DOHH2 (cell line): ENCODE measurements at regions not wholly inside any gene's neighbourhood (a gene's known extent, or its start where the extent isn't known, plus 50 kb on each side); places are given as distances from the start of the nearest gene placed in this dataset.

Experiments
- H3F3A ChIP-seq: fragments of 200-600 bp; sonication (generic), shearing (Covaris generic); 2 replicates; pipeline ENCODE4 v1.6.0; 2016; ENCODE audit warnings: antibody characterized with exemption, mild to moderate bottlenecking; ENCODE audit not compliant: control insufficient read depth, insufficient read depth
- H3K27ac ChIP-seq: fragments of 200-600 bp; sonication (generic); 2 replicates; pipeline ENCODE4 v1.5.1; 2014; ENCODE audit warnings: low read depth, mild to moderate bottlenecking, low read length, moderate library complexity
- H3K27me3 ChIP-seq: fragments of 200-600 bp; sonication (generic); 2 replicates; pipeline ENCODE4 v1.6.1; 2014; ENCODE audit warnings: mild to moderate bottlenecking, low read length, mixed read lengths; ENCODE audit not compliant: control insufficient read depth
- H3K36me3 ChIP-seq: fragments of 200-600 bp; sonication (generic); 2 replicates; pipeline ENCODE4 v1.6.1; 2014; ENCODE audit warnings: mild to moderate bottlenecking, low read length, moderate library complexity, mixed read lengths; ENCODE audit not compliant: control insufficient read depth
- H3K4me1 ChIP-seq: fragments of 200-600 bp; sonication (generic); 2 replicates; pipeline ENCODE4 v1.6.1; 2014; ENCODE audit warnings: mild to moderate bottlenecking, low read length, mixed read lengths; ENCODE audit not compliant: control insufficient read depth
- H3K4me2 ChIP-seq: fragments of 200-600 bp; sonication (generic); 2 replicates; pipeline ENCODE4 v1.6.0; 2014; ENCODE audit warnings: mild to moderate bottlenecking, low read length, moderate library complexity
- H3K4me3 ChIP-seq: fragments of 200-600 bp; sonication (generic); 2 replicates; pipeline ENCODE4 v1.5.1; 2014; ENCODE audit warnings: mild to moderate bottlenecking, low read length, mixed read lengths
- H3K79me2 ChIP-seq: fragments of 200-600 bp; sonication (generic); 2 replicates; pipeline ENCODE4 v1.6.1; 2014; ENCODE audit warnings: mild to moderate bottlenecking, low read length, mixed read lengths; ENCODE audit not compliant: control insufficient read depth
- H3K9me2 ChIP-seq: fragments of 200-600 bp; sonication (generic); replicated peaks from 2 replicates; pipeline ENCODE4 v1.6.1; 2014; ENCODE audit warnings: mild to moderate bottlenecking, low read length, mixed read lengths; ENCODE audit not compliant: control insufficient read depth
- H3K9me3 ChIP-seq: fragments of 200-600 bp; sonication (generic); 2 replicates; pipeline ENCODE4 v1.6.1; 2014; ENCODE audit warnings: antibody characterized with exemption, low read length, mixed read lengths; ENCODE audit not compliant: control insufficient read depth, insufficient read depth
- H4K20me1 ChIP-seq: fragments of 200-600 bp; sonication (generic); 2 replicates; pipeline ENCODE4 v1.6.0; 2014; ENCODE audit warnings: low read depth, mild to moderate bottlenecking, antibody characterized with exemption, low read length, moderate library complexity; ENCODE audit not compliant: control insufficient read depth, insufficient read depth
- EZH2phosphoT487 ChIP-seq: fragments of 200-600 bp; sonication (generic); IDR thresholded peaks from 2 replicates; pipeline ENCODE4 v1.6.1; 2017; ENCODE audit warnings: borderline replicate concordance, mild to moderate bottlenecking, antibody characterized with exemption, low read length, moderate library complexity, mixed read lengths
- TF ChIP-seq, protein P1 (sequence below): fragments of 200-600 bp; sonication (generic); IDR thresholded peaks from one replicate; pipeline ENCODE4 v1.5.1; 2014; ENCODE audit warnings: antibody characterized with exemption, mild to moderate bottlenecking, low read depth, low read length; ENCODE audit not compliant: poor library complexity, severe bottlenecking

DNA sequence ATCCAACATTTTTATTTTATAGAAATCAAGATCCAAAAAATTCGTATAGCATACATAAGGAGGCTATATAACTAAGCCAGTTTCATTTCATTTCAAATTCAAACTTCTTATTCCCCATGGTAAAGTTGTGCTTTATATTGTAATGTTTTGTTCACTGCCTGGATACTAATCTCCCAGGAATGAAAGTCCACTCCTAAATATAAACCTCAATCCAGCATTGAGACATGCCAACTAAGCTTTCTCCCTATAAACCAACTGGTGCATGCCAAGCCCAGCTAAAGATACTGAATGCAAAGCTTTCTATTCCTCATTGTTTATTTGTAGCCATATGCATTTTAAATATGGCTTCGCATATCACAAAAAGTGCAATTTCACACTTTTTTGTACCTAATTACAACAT lies 63.8 kb upstream of the INPP4B start:
- Histone ChIP-seq H3K4me3 (no peak overlapping the region), H3K27me3 (no peaks in the 10 kb centered on the region), H3K27ac (no peak overlapping the region), H3K79me2 (no peaks in the 10 kb centered on the region), H3K36me3 (no peaks in the 10 kb centered on the region), H3K4me1 (no peaks in the 10 kb centered on the region), H3K4me2 (no peak overlapping the region), H3K9me2 (no peaks in the 10 kb centered on the region), H4K20me1 (no peaks in the 10 kb centered on the region), H3F3A (no peaks in the 10 kb centered on the region), H3K9me3 (no peaks in the 10 kb centered on the region)
- TF ChIP-seq, protein P1, sequence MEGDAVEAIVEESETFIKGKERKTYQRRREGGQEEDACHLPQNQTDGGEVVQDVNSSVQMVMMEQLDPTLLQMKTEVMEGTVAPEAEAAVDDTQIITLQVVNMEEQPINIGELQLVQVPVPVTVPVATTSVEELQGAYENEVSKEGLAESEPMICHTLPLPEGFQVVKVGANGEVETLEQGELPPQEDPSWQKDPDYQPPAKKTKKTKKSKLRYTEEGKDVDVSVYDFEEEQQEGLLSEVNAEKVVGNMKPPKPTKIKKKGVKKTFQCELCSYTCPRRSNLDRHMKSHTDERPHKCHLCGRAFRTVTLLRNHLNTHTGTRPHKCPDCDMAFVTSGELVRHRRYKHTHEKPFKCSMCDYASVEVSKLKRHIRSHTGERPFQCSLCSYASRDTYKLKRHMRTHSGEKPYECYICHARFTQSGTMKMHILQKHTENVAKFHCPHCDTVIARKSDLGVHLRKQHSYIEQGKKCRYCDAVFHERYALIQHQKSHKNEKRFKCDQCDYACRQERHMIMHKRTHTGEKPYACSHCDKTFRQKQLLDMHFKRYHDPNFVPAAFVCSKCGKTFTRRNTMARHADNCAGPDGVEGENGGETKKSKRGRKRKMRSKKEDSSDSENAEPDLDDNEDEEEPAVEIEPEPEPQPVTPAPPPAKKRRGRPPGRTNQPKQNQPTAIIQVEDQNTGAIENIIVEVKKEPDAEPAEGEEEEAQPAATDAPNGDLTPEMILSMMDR = no peak
- TF ChIP-seq EZH2phosphoT487 = no peak

DNA sequence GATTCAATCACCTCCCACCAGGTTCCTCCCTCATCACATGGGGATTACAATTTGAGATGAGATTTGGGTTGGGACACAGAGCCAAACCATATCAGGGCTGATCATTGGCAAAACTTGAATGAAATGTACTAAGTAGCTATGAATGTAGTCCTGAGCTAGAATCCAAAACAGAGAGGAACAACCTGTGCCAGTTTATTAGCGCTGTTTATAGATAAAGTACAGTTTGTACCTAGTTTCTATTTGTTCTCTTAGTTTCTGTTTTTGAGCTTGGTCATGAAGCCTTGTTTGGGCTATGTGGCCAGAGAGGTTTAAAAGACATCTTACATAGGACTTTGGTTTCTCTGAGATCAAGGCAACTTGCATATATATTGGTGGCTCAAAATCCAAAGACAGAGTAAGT lies 66.9 kb upstream of the INPP4B start:
- Histone ChIP-seq H3K4me2 (no peak overlapping the region), H3K79me2 (no peaks in the 10 kb centered on the region), H3K9me2 (no peaks in the 10 kb centered on the region), H3K27me3 (no peaks in the 10 kb centered on the region), H3K4me3 (no peak overlapping the region), H4K20me1 (no peaks in the 10 kb centered on the region), H3K4me1 (no peaks in the 10 kb centered on the region), H3F3A (no peaks in the 10 kb centered on the region), H3K27ac (no peak overlapping the region), H3K9me3 (no peaks in the 10 kb centered on the region), H3K36me3 (no peaks in the 10 kb centered on the region)
- no peak for TF ChIP-seq EZH2phosphoT487
- TF ChIP-seq, protein P1 = no peak

DNA sequence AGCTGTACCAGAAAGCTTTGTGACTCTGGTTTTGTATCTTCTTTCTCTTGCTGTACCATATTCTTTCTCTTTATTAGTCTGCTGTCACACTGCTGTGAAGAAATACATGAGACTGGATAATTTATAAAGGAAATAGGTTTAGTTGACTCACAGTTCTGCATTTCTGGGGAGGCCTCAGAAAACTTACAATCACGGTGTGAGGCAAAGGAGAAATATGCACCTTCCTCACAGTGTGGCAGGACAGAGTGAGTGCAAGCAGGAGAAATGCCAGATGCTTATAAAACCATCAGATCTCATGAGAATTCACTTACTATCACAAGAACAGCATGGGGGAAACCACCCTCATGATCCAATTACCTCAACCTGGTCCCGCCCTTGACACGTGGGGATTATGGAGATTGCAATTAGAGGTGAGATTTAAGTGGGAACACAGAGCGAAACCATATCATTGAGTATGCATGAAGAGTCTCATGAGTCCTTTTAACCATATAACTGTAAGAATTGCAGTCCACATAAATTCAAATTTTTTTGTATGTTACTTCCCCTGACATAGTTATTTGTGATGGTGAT lies 67.4 kb upstream of the INPP4B start:
- no peaks in the 10 kb centered on the region for H3K36me3 ChIP-seq
- H3K27me3 ChIP-seq = no peaks in the 10 kb centered on the region
- no peaks in the 10 kb centered on the region for H3K9me3 ChIP-seq
- H3K27ac ChIP-seq = no peak overlapping the region
- H3K4me3 ChIP-seq = no peak overlapping the region
- TF ChIP-seq EZH2phosphoT487 = no peak
- TF ChIP-seq, protein P1 = no peak
- H3K4me1 ChIP-seq = no peaks in the 10 kb centered on the region
- H4K20me1 ChIP-seq = no peaks in the 10 kb centered on the region
- no peaks in the 10 kb centered on the region for H3K9me2 ChIP-seq
- no peaks in the 10 kb centered on the region for H3K79me2 ChIP-seq
- no peaks in the 10 kb centered on the region for H3F3A ChIP-seq
- H3K4me2 ChIP-seq = no peak overlapping the region

DNA sequence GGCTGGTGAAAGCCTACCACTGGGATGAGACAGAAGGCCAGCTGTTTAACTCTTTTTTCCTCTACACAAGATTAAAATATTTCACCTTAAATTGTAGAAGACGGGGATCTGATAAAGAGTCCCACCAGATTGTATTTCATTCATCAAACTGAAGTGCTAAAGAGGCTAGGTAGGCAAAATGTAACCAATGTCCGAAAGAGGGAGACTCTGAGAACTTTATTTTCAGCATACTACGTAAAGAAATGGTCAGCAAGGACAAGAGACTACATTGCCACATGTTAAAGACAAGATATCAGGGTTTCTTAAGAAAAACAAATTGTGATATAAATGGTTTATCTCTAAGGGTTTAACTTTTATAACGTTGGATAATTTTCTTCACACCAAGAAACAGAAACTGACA lies 71.6 kb upstream of the INPP4B start:
- TF ChIP-seq, protein P1 = no peak
- no peak for TF ChIP-seq EZH2phosphoT487
- Histone ChIP-seq H3F3A (no peaks in the 10 kb centered on the region), H4K20me1 (no peaks in the 10 kb centered on the region), H3K36me3 (no peaks in the 10 kb centered on the region), H3K79me2 (no peaks in the 10 kb centered on the region), H3K4me2 (no peak overlapping the region), H3K27me3 (no peaks in the 10 kb centered on the region), H3K4me3 (no peak overlapping the region), H3K4me1 (no peaks in the 10 kb centered on the region), H3K27ac (no peak overlapping the region), H3K9me3 (no peaks in the 10 kb centered on the region), H3K9me2 (no peaks in the 10 kb centered on the region)
